H9 (cell line): ENCODE measurements at regions not wholly inside any gene's neighbourhood (a gene's known extent, or its start where the extent isn't known, plus 50 kb on each side); places are given as distances from the start of the nearest gene placed in this dataset.

Experiments used
- DNase-seq: peaks from one replicate; pipeline ENCODE4 v3.0.0-alpha.2; 2017
- H2AFZ ChIP-seq: one replicate; pipeline ENCODE4 v1.6.1; 2013; ENCODE audit warnings: mild to moderate bottlenecking, low read length, control low read depth, moderate library complexity
- H2AK5ac ChIP-seq: 2 replicates; pipeline ENCODE4 v1.6.1; 2013; ENCODE audit warnings: low read length, control low read depth, mixed read lengths; ENCODE audit not compliant: insufficient read length
- H2BK120ac ChIP-seq: one replicate; pipeline ENCODE4 v1.6.1; 2013; ENCODE audit warnings: low read depth, mild to moderate bottlenecking, low read length, control low read depth, inconsistent platforms; ENCODE audit not compliant: poor library complexity, severe bottlenecking
- H2BK12ac ChIP-seq: 2 replicates; pipeline ENCODE4 v1.6.1; 2013; ENCODE audit warnings: low read length, control low read depth, mixed read lengths, low read depth; ENCODE audit not compliant: insufficient read length
- H2BK15ac ChIP-seq: 2 replicates; pipeline ENCODE4 v1.6.1; 2013; ENCODE audit warnings: low read depth, low read length, control low read depth
- H2BK20ac ChIP-seq: one replicate; pipeline ENCODE4 v1.6.1; 2013; ENCODE audit warnings: low read depth, mild to moderate bottlenecking, low read length, control low read depth, inconsistent platforms; ENCODE audit not compliant: poor library complexity, severe bottlenecking
- H2BK5ac ChIP-seq: 2 replicates; pipeline ENCODE4 v1.6.1; 2013; ENCODE audit warnings: low read length, control low read depth, mixed read lengths; ENCODE audit not compliant: insufficient read length
- H3K14ac ChIP-seq: 2 replicates; pipeline ENCODE4 v1.6.1; 2013; ENCODE audit warnings: low read length, control low read depth; ENCODE audit not compliant: insufficient read depth
- H3K18ac ChIP-seq: 2 replicates; pipeline ENCODE4 v1.6.1; 2013; ENCODE audit warnings: low read depth, mild to moderate bottlenecking, mixed read lengths, low read length, control low read depth; ENCODE audit not compliant: insufficient read length
- H3K23ac ChIP-seq: 2 replicates; pipeline ENCODE4 v1.6.1; 2013; ENCODE audit warnings: low read length, control low read depth, mixed read lengths, low read depth; ENCODE audit not compliant: insufficient read length
- H3K23me2 ChIP-seq: 2 replicates; pipeline ENCODE4 v1.6.1; 2013; ENCODE audit warnings: low read depth, mild to moderate bottlenecking, mixed read lengths, low read length, control low read depth; ENCODE audit not compliant: insufficient read length, poor library complexity, severe bottlenecking
- H3K27ac ChIP-seq: 2 replicates; pipeline ENCODE4 v1.5.1; 2013; ENCODE audit warnings: low read length, control low read depth, mixed read lengths, low read depth; ENCODE audit not compliant: insufficient read length
- H3K27me3 ChIP-seq: 2 replicates; pipeline ENCODE4 v1.6.1; 2013; ENCODE audit warnings: low read length, control low read depth, inconsistent platforms; ENCODE audit not compliant: insufficient read depth
- H3K4ac ChIP-seq: 2 replicates; pipeline ENCODE4 v1.6.1; 2013; ENCODE audit warnings: low read depth, mild to moderate bottlenecking, control low read depth, inconsistent platforms, low read length, moderate library complexity
- H3K4me1 ChIP-seq: 2 replicates; pipeline ENCODE4 v1.6.1; 2013; ENCODE audit warnings: low read length, control low read depth, inconsistent platforms; ENCODE audit not compliant: insufficient read depth
- H3K4me2 ChIP-seq: 2 replicates; pipeline ENCODE4 v1.6.1; 2013; ENCODE audit warnings: low read length, control low read depth, mixed read lengths; ENCODE audit not compliant: insufficient read length, insufficient read depth
- H3K56ac ChIP-seq: 2 replicates; pipeline ENCODE4 v1.6.1; 2013; ENCODE audit warnings: low read depth, mild to moderate bottlenecking, mixed read lengths, low read length, control low read depth; ENCODE audit not compliant: insufficient read length
- H3K79me1 ChIP-seq: 2 replicates; pipeline ENCODE4 v1.6.1; 2013; ENCODE audit warnings: low read depth, mild to moderate bottlenecking, moderate library complexity, low read length, control low read depth, inconsistent platforms; ENCODE audit not compliant: insufficient read depth, poor library complexity, severe bottlenecking
- H3K79me2 ChIP-seq: 2 replicates; pipeline ENCODE4 v1.6.1; 2013; ENCODE audit warnings: low read length, control low read depth, inconsistent platforms; ENCODE audit not compliant: insufficient read depth
- H3K9ac ChIP-seq: 2 replicates; pipeline ENCODE4 v1.6.1; 2013; ENCODE audit warnings: low read length, control low read depth, mixed read lengths; ENCODE audit not compliant: insufficient read length; ENCODE audit errors: extremely low read depth
- H3K9me3 ChIP-seq: one replicate; pipeline ENCODE4 v1.6.1; 2013; ENCODE audit warnings: low read depth, low read length, inconsistent platforms; ENCODE audit not compliant: control insufficient read depth
- H3T11ph ChIP-seq: one replicate; pipeline ENCODE4 v1.6.1; 2013; ENCODE audit warnings: mild to moderate bottlenecking, low read length, control low read depth, inconsistent platforms
- H4K20me1 ChIP-seq: one replicate; pipeline ENCODE4 v1.6.1; 2013; ENCODE audit not compliant: control insufficient read depth, insufficient read length, insufficient read depth
- H4K5ac ChIP-seq: 2 replicates; pipeline ENCODE4 v1.6.1; 2013; ENCODE audit warnings: low read depth, mild to moderate bottlenecking, mixed read lengths, low read length, control low read depth; ENCODE audit not compliant: insufficient read length
- H4K8ac ChIP-seq: replicated peaks from 2 replicates; pipeline ENCODE4 v1.6.1; 2013; ENCODE audit warnings: low read length, control low read depth, mixed read lengths, low read depth; ENCODE audit not compliant: insufficient read length
- H4K91ac ChIP-seq: 2 replicates; pipeline ENCODE4 v1.6.1; 2013; ENCODE audit warnings: low read depth, mild to moderate bottlenecking, moderate library complexity, mixed read lengths, low read length, control low read depth; ENCODE audit not compliant: insufficient read length
- H3K27ac Mint-ChIP-seq, 3 experiments: 2 replicates in 2 of 3; 3 replicates in 1 of 3; pipeline ENCODE4 v1.8.0; 2020 to 2021; ENCODE audit warnings: mixed read lengths in 3 of 3, mild to moderate bottlenecking in 1 of 3, moderate library complexity in 1 of 3
- H3K27me3 Mint-ChIP-seq: 2 replicates; pipeline ENCODE4 v1.8.0; 2021; ENCODE audit warnings: low read depth, mild to moderate bottlenecking, moderate library complexity, mixed read lengths
- H3K36me3 Mint-ChIP-seq, 3 experiments: 2 replicates in 2 of 3; 3 replicates in 1 of 3; pipeline ENCODE4 v1.8.0; 2020 to 2021; ENCODE audit warnings: low read depth in 3 of 3, mixed read lengths in 3 of 3; ENCODE audit not compliant: insufficient read depth in 1 of 3
- H3K4me1 Mint-ChIP-seq, 2 experiments: 2 replicates each; pipeline ENCODE4 v1.8.0; 2020; ENCODE audit warnings: mixed read lengths in 2 of 2
- H3K4me3 Mint-ChIP-seq, 2 experiments: 2 replicates in 1 of 2; 3 replicates in 1 of 2; pipeline ENCODE4 v1.8.0; 2020 to 2021; ENCODE audit warnings: mild to moderate bottlenecking in 2 of 2, mixed read lengths in 2 of 2, moderate library complexity in 1 of 2
- H3K9me3 Mint-ChIP-seq, 2 experiments: 2 replicates in 1 of 2; 3 replicates in 1 of 2; pipeline ENCODE4 v1.8.0; 2020; ENCODE audit warnings: mild to moderate bottlenecking in 2 of 2, mixed read lengths in 2 of 2, moderate library complexity in 1 of 2
- WGBS: extraction: QIAGEN DNeasy Blood & Tissue Kit; methylation state at CpG from one replicate; pipeline ENCODE4 v1.1.7; 2013; ENCODE audit warnings: missing lambda C conversion rate, low lambda C conversion rate, mixed read lengths; ENCODE audit not compliant: insufficient read length; ENCODE audit errors: extremely low coverage; 5-methylcytosine and 5-hydroxymethylcytosine counted together
- TF ChIP-seq, protein P1 (sequence below): fragments of 200-600 bp; sonication (generic); conservative IDR thresholded peaks from 3 replicates; pipeline ENCODE4 v1.8.0; 2021; ENCODE audit warnings: antibody characterized with exemption, mild to moderate bottlenecking

DNA sequence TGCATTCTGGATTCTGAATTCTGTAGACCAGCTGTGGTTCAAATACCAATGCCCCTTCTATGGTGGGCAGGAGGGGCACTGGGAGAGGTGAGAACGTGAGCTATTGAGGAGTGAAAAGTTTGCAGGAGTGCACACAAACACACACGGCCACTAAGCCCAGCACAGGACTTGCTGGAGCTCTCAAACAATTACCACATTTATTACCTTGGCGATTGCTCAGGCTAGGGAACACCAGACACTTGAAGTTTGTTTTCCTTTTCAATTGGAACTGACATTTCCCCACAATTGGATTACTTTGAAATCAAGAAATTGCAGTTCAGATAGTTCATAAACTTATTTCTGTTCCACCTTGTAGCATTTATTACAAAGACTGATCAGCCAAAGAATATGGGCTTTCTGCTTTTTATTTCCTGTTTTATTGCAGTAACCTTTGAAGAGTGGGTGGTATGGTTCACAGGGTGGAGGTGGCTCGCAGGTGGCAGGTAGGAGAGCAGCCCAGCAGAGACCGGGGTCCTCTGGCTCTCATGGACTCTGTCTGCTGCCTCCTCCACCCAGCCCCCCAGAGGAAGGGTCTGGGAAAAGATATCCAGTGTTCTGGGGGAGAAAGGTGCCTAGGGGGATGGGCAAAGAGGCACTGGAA is 429.8 kb upstream of the CCDC196 start:
- Histone ChIP-seq H3K18ac (no peak overlapping the region), H3K23me2 (no peaks in the 10 kb centered on the region), H2AK5ac (no peak overlapping the region), H4K20me1 (no peaks in the 10 kb centered on the region), H2BK12ac (no peak overlapping the region), H3K4me2 (no peak overlapping the region), H3K27ac (no peak overlapping the region), H3K79me1 (no peaks in the 10 kb centered on the region), H2BK20ac (no peak overlapping the region), H3K23ac (no peak overlapping the region), H2AFZ (no peak overlapping the region), H3K27me3 (no peaks in the 10 kb centered on the region), H4K8ac (no peak overlapping the region), H3K14ac (no peak overlapping the region), H2BK120ac (no peak overlapping the region), H3K4ac (no peak overlapping the region), H4K91ac (no peak overlapping the region), H4K5ac (no peak overlapping the region), H3K4me1 (no peaks in the 10 kb centered on the region), H3K9ac (no peak overlapping the region), H2BK5ac (no peak overlapping the region), H3K9me3 (no peaks in the 10 kb centered on the region), H3K56ac (no peak overlapping the region), H2BK15ac (no peak overlapping the region), H3T11ph (no peak overlapping the region), H3K79me2 (no peaks in the 10 kb centered on the region)
- H3K9me3 Mint-ChIP-seq, result peaks cover 15 to 17% of the 10 kb centered on the region in 2 experiments
- DNase-seq, result no peak
- H3K36me3 Mint-ChIP-seq, result peaks cover 6 to 11% (median 8%) of the 10 kb centered on the region in 3 experiments; a peak in 6 of 7 replicates
- no peaks in the 10 kb centered on the region for H3K4me1 Mint-ChIP-seq
- no CpG with 5 or more reads among the region's 5 CpGs for WGBS
- TF ChIP-seq, protein P1, sequence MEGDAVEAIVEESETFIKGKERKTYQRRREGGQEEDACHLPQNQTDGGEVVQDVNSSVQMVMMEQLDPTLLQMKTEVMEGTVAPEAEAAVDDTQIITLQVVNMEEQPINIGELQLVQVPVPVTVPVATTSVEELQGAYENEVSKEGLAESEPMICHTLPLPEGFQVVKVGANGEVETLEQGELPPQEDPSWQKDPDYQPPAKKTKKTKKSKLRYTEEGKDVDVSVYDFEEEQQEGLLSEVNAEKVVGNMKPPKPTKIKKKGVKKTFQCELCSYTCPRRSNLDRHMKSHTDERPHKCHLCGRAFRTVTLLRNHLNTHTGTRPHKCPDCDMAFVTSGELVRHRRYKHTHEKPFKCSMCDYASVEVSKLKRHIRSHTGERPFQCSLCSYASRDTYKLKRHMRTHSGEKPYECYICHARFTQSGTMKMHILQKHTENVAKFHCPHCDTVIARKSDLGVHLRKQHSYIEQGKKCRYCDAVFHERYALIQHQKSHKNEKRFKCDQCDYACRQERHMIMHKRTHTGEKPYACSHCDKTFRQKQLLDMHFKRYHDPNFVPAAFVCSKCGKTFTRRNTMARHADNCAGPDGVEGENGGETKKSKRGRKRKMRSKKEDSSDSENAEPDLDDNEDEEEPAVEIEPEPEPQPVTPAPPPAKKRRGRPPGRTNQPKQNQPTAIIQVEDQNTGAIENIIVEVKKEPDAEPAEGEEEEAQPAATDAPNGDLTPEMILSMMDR, result no peak
- H3K27ac Mint-ChIP-seq, result no peak overlapping the region; a peak in 2 of 7 replicates
- H3K4me3 Mint-ChIP-seq, result no peak overlapping the region
- H3K27me3 Mint-ChIP-seq, result no peaks in the 10 kb centered on the region; the same call in 1 of the 2 replicates
